B cell (primary cell): ENCODE measurements at regions not wholly inside any gene's neighbourhood (a gene's known extent, or its start where the extent isn't known, plus 50 kb on each side); places are given as distances from the start of the nearest gene placed in this dataset.

Experiments
- CTCF ChIP-seq: fragments of 200-600 bp; IDR thresholded peaks from one replicate; pipeline ENCODE4 v1.8.0; 2022; ENCODE audit warnings: antibody characterized with exemption, mild to moderate bottlenecking
- EZH2 ChIP-seq: IDR thresholded peaks from 2 replicates; pipeline ENCODE4 v1.6.1; 2012; ENCODE audit warnings: borderline replicate concordance, low read depth, mild to moderate bottlenecking, moderate library complexity, low read length; ENCODE audit not compliant: insufficient read depth, poor library complexity, severe bottlenecking

DNA sequence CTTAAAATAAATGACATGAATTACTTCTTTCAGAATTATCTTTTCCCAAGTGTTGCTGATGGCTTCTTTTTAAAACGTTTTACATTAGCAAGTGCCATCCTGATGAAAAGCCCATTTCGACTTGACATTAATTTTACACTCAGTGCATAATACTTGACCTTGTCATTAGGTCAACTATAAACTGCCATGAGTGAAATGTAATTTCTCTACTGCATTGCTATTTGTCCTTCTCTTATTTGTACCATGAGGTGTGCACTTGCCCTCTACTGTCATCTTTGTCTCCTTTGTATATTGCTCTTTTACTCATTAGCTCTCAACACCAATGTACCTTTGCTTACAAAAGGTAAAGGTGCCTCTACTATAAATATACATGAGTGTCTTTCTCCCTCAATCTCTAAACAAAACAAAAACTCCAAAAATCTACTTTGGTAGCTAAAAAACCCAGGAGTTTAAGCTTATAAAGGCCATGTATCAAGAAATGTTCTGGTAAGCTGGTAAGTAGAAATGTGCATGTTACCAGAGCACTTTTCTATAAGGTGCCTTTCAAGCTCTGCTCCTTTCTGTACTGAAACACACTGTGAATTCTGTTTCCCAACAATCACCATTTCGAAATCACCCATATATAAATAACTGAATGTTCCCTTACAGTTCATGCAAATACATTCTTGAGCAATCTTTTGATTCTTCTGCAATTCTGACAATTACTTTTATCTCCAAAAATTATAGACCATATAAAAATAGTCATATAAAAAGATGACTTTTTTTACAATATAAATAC, 351.4 kb downstream of the SLITRK5 start:
- TF ChIP-seq CTCF = no peak
- no peak for TF ChIP-seq EZH2
